ENCODE measurements at regions not wholly inside any gene's neighbourhood (a gene's known extent, or its start where the extent isn't known, plus 50 kb on each side); places are given as distances from the start of the nearest gene placed in this dataset.

GRCh38 chr2:100653449-100654035 lies 90.7 kb downstream of the PDCL3 start:
- TF ChIP-seq, protein P1, sequence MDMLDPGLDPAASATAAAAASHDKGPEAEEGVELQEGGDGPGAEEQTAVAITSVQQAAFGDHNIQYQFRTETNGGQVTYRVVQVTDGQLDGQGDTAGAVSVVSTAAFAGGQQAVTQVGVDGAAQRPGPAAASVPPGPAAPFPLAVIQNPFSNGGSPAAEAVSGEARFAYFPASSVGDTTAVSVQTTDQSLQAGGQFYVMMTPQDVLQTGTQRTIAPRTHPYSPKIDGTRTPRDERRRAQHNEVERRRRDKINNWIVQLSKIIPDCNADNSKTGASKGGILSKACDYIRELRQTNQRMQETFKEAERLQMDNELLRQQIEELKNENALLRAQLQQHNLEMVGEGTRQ (IDR thresholded peaks at IDR 0.05; ENCODE audit: borderline replicate concordance, low read depth, low read length): no peak
- TF ChIP-seq POLR2AphosphoS2 (IDR thresholded peaks at IDR 0.05; ENCODE audit: low read depth, low read length) (no peak), POLR2A (IDR thresholded peaks at IDR 0.05; ENCODE audit: low read depth, low read length) (no peak), POLR2AphosphoS5 (IDR thresholded peaks at IDR 0.05; ENCODE audit: low read length) (no peak), ATF2 (IDR thresholded peaks at IDR 0.05; ENCODE audit: low read length) (no peak), EZH2 (IDR thresholded peaks at IDR 0.05; ENCODE audit: borderline replicate concordance, control insufficient read depth, low read depth, low read length) (no peak)
- TF ChIP-seq, protein P2, sequence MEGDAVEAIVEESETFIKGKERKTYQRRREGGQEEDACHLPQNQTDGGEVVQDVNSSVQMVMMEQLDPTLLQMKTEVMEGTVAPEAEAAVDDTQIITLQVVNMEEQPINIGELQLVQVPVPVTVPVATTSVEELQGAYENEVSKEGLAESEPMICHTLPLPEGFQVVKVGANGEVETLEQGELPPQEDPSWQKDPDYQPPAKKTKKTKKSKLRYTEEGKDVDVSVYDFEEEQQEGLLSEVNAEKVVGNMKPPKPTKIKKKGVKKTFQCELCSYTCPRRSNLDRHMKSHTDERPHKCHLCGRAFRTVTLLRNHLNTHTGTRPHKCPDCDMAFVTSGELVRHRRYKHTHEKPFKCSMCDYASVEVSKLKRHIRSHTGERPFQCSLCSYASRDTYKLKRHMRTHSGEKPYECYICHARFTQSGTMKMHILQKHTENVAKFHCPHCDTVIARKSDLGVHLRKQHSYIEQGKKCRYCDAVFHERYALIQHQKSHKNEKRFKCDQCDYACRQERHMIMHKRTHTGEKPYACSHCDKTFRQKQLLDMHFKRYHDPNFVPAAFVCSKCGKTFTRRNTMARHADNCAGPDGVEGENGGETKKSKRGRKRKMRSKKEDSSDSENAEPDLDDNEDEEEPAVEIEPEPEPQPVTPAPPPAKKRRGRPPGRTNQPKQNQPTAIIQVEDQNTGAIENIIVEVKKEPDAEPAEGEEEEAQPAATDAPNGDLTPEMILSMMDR (IDR thresholded peaks at IDR 0.05 in 2 of 3, conservative IDR thresholded peaks at IDR 0.05 in 1 of 3; ENCODE audit: control insufficient read depth in 2 of 3, extremely low read depth in 1 of 3, insufficient read depth in 1 of 3, low read depth in 3 of 3, low read length in 3 of 3): no peak
- TF ChIP-seq, protein P3, sequence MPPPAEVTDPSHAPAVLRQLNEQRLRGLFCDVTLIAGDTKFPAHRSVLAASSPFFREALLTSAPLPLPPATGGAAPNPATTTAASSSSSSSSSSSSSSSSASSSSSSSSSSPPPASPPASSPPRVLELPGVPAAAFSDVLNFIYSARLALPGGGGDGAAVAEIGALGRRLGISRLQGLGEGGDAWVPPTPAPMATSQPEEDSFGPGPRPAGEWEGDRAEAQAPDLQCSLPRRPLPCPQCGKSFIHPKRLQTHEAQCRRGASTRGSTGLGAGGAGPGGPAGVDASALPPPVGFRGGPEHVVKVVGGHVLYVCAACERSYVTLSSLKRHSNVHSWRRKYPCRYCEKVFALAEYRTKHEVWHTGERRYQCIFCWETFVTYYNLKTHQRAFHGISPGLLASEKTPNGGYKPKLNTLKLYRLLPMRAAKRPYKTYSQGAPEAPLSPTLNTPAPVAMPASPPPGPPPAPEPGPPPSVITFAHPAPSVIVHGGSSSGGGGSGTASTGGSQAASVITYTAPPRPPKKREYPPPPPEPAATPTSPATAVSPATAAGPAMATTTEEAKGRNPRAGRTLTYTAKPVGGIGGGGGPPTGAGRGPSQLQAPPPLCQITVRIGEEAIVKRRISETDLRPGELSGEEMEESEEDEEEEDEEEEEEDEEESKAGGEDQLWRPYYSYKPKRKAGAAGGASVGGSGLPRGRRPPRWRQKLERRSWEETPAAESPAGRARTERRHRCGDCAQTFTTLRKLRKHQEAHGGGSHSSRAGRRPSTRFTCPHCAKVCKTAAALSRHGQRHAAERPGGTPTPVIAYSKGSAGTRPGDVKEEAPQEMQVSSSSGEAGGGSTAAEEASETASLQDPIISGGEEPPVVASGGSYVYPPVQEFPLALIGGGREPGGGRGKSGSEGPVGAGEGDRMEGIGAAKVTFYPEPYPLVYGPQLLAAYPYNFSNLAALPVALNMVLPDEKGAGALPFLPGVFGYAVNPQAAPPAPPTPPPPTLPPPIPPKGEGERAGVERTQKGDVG (CRISPR knock-in tag; IDR thresholded peaks at IDR 0.05): no peak
- TF ChIP-seq, protein P4, sequence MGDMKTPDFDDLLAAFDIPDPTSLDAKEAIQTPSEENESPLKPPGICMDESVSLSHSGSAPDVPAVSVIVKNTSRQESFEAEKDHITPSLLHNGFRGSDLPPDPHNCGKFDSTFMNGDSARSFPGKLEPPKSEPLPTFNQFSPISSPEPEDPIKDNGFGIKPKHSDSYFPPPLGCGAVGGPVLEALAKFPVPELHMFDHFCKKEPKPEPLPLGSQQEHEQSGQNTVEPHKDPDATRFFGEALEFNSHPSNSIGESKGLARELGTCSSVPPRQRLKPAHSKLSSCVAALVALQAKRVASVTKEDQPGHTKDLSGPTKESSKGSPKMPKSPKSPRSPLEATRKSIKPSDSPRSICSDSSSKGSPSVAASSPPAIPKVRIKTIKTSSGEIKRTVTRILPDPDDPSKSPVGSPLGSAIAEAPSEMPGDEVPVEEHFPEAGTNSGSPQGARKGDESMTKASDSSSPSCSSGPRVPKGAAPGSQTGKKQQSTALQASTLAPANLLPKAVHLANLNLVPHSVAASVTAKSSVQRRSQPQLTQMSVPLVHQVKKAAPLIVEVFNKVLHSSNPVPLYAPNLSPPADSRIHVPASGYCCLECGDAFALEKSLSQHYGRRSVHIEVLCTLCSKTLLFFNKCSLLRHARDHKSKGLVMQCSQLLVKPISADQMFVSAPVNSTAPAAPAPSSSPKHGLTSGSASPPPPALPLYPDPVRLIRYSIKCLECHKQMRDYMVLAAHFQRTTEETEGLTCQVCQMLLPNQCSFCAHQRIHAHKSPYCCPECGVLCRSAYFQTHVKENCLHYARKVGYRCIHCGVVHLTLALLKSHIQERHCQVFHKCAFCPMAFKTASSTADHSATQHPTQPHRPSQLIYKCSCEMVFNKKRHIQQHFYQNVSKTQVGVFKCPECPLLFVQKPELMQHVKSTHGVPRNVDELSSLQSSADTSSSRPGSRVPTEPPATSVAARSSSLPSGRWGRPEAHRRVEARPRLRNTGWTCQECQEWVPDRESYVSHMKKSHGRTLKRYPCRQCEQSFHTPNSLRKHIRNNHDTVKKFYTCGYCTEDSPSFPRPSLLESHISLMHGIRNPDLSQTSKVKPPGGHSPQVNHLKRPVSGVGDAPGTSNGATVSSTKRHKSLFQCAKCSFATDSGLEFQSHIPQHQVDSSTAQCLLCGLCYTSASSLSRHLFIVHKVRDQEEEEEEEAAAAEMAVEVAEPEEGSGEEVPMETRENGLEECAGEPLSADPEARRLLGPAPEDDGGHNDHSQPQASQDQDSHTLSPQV (IDR thresholded peaks at IDR 0.05): no peak

Data from GM12878 (cell line).